C4-2B (cell line): ENCODE measurements at regions not wholly inside any gene's neighbourhood (a gene's known extent, or its start where the extent isn't known, plus 50 kb on each side); places are given as distances from the start of the nearest gene placed in this dataset.
"Not testable (repeated sequence)": the region's sequence is repeated elsewhere in the genome, so short reads cannot be mapped to it uniquely, and the experiment has no call there.

Source experiments
- H3K27ac ChIP-seq: fragments of 450-650 bp; 2 replicates; pipeline ENCODE4 v1.5.1; 2017
- CTCF ChIP-seq: fragments of 450-650 bp; conservative IDR thresholded peaks from 2 replicates; pipeline ENCODE4 v1.5.1; 2017; ENCODE audit warnings: mild to moderate bottlenecking
- ZFX ChIP-seq: fragments of 450-650 bp; IDR thresholded peaks from 2 replicates; pipeline ENCODE4 v1.6.1; 2017

DNA sequence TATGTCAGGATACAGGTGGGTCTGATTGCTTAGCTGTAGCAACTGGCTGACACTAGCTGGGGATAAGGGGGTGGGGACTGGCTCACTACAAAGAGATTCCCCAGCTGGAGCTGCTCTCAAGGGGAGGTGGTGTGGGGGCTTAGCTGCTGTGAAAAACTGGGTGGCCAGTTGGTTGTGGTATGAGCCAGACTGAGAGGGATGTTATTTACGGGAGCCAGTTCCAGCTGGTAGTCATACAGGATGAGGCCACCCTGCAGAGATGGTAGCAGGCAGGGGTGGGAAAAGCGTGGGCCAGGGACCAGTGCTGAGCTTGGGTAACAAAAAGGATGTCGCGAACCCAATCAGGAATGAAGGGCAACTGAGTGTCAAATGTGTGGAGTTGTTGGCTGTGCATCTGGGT is 204.0 kb upstream of the C21orf91 start:
- H3K27ac ChIP-seq: no peak overlapping the region
- TF ChIP-seq ZFX (no peak), CTCF (no peak)

DNA sequence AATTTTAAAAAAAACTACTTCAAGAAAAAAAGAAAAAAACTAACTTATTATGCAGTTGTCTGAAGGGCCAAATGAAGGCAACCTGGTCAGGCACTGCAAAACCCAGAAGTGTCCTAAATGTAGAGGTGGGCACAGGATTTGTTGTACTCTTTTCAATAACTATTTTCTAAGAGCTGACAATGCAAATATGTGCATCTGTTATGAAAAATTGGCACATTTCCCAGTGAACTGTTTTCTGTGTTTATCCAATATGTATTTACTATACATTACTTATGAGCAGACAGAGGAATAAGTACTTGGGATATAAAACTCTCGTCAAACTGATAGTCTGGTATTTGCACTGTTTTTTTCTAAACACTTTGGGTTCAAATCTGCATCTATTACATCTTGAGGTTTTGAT is 188.0 kb upstream of the C21orf91 start:
- no peak overlapping the region for H3K27ac ChIP-seq
- TF ChIP-seq ZFX (no peak), CTCF (no peak)

DNA sequence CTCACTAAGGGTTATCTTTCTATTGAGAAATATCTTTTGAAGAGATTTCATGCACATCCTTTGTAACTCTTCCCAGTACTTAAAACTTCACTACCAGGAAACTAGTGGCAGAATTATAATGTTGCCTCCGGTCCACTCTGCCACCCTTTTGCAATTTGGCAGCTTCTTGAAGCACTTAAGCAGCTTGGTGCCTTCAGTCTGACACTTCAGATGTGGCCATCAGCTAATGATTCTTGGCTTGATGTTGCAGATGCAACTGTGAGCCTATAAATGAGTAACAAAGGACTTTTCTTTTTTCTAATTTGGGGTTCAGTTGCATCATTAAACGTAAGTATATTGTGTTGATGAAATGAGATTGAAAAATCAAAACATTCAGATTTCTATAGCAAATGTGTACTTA is 187.5 kb upstream of the C21orf91 start:
- TF ChIP-seq CTCF (no peak), ZFX (no peak)
- H3K27ac ChIP-seq: no peak overlapping the region

DNA sequence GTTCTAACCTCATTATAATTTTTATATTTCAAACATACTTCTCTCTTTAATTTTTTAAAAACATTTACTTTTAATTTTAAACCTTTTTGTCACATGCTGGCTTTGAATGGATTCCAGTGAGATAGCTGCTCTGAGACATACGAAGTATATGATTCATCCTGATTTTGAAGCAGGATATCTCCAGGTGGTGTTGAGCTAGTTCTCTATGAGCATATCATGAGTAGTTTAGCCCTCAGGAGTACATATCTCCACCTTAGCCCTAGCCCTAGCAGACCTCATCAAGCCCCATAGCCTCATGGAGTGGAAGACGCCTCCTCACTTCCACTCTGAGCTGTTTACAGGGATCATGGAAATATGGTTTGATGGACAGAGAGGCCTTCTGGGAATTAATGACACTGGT is 183.2 kb upstream of the C21orf91 start:
- no peak overlapping the region for H3K27ac ChIP-seq
- no peak for TF ChIP-seq ZFX
- TF ChIP-seq CTCF: no peak

DNA sequence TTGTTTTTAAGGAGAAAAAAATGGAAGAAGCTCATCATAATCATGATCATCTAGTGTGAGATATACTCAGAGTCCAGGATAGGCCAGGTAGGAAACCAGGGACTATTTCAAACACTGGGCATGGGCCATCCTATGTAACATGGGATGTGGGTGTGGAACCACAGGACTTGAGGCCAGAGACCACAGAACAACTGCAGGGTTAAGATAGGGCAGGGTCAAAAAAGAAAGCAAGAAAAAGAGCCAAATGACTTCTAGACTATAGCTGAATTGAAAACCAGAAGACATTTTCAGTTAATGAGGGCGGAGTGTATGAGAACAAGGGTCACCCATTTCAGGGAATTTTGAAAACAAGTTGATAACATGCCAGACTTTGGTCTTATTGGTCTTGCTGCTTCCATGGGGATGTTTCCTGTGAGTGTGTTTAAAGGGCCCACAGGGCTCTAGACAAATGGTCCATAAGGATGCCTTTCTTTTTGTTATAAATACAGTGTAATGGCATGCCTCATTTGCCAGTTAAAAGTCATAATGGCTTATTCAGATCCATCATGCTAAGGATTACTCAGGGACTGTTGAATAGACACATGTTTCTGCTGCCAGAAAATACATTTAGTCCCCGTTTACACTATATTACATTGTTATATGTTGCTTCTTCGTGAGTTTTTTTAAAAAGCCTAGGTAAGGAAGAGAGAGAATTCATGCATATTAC is 182.0 kb upstream of the C21orf91 start:
- H3K27ac ChIP-seq: no peak overlapping the region
- TF ChIP-seq CTCF (no peak), ZFX (no peak)

DNA sequence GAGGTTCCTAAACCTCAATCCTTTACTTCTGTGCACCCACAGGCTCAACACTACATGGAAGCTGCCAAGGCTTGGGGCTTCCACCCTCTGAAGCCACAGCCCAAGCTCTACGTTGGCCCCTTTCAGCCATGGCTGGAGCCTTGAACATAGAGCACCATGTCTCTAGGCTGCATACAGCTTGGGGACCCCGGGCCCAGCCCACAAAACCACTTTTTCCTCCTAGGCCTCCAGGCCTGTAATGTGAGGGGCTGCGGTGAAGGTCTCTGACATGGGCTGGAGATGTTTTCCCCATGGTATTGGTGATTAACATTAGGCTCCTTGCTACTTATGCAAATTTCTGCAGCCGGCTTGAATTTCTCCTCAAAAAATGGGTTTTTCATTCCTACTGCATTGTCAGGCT is 179.4 kb upstream of the C21orf91 start:
- H3K27ac ChIP-seq: not testable (repeated sequence)

DNA sequence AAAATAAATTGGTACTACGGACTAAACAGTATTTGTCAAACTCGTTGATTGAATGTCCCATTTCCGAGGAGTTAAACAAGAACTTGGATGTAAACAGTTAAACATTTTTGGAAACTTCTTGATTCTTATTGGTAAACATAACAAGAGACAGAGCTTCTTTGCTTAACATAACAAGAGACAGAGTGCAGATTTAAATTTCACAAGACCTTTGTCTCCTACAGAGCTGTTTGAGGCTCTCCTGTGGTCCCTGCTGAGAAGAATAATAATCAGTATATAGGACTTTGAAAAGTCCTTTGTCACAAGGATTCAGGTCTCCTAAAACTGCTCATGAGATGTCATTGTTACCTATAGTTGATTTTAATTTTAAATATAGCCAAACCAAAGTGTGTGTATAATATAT is 170.6 kb upstream of the C21orf91 start:
- no peak overlapping the region for H3K27ac ChIP-seq
- no peak for TF ChIP-seq ZFX
- TF ChIP-seq CTCF: no peak

GRCh38 chr21:17988102-17988437 is 168.9 kb upstream of the C21orf91 start:
- TF ChIP-seq CTCF (no peak), ZFX (no peak)

More at GRCh38 chr21:17988102-17988437, 168.9 kb upstream of the C21orf91 start:
- H3K27ac ChIP-seq: no peak overlapping the region
